Esophagus squamous epithelium (tissue), 5 donors: ENCODE measurements at regions not wholly inside any gene's neighbourhood (a gene's known extent, or its start where the extent isn't known, plus 50 kb on each side); places are given as distances from the start of the nearest gene placed in this dataset.

ENCODE experiments used
- DNase-seq: peaks from one replicate; lab custom pipeline; 2025; lab: John Stamatoyannopoulos, UW
- H3K27ac ChIP-seq, 4 donors: fragments of 200-600 bp; sonication (generic); one replicate each; pipeline ENCODE4 v1.5.1; 2016 to 2019; ENCODE audit warnings: mild to moderate bottlenecking in 1 of 4
- H3K27me3 ChIP-seq, 4 donors: fragments of 200-600 bp; sonication (generic); 1 replicate in 3 of 4; 2 replicates in 1 of 4; pipeline versions ENCODE4 v1.5.1 to v1.6.0; 2017 to 2021; ENCODE audit warnings: antibody characterized with exemption in 1 of 4
- H3K36me3 ChIP-seq, 3 donors: fragments of 200-600 bp; sonication (generic); one replicate each; pipeline ENCODE4 v1.5.1; 2016 to 2019
- H3K4me1 ChIP-seq, 3 donors: fragments of 200-600 bp; sonication (generic); one replicate each; pipeline ENCODE4 v1.5.1; 2017 to 2019
- H3K4me3 ChIP-seq, 4 donors: fragments of 200-600 bp; sonication (generic); 1 replicate in 3 of 4; 2 replicates in 1 of 4; pipeline ENCODE4 v1.5.1; 2016 to 2019; ENCODE audit warnings: mild to moderate bottlenecking in 2 of 4, moderate library complexity in 1 of 4
- H3K9me3 ChIP-seq, 3 donors: fragments of 200-600 bp; sonication (generic); one replicate each; pipeline ENCODE4 v1.5.1; 2016 to 2019
- CTCF ChIP-seq, 6 experiments: fragments of 450-650 bp in 4 of 6; fragments of 200-600 bp in 2 of 6; sonication (generic) in 2 of 6; IDR thresholded peaks; one replicate each; pipeline ENCODE4 v1.5.1; 2016 to 2019; ENCODE audit warnings: antibody characterized with exemption in 6 of 6, mild to moderate bottlenecking in 4 of 6, moderate library complexity in 4 of 6
- POLR2A ChIP-seq, 4 donors: fragments of 450-650 bp; IDR thresholded peaks; one replicate each; pipeline ENCODE4 v1.6.1; 2017; ENCODE audit warnings: antibody characterized with exemption in 4 of 4, mild to moderate bottlenecking in 4 of 4, moderate library complexity in 3 of 4
- WGBS, 2 donors: methylation state at CpG; one replicate each; pipeline ENCODE4 v1.1.5; 2018; 5-methylcytosine and 5-hydroxymethylcytosine counted together
- intact Hi-C: fragments of 100-400 bp; cut with DNase I; formaldehyde crosslinking; loops from one replicate; pipeline ENCODE4 v1.15.0; 2022
- donor health status: DM: yes; HTN: yes; CAD: no.

DNA sequence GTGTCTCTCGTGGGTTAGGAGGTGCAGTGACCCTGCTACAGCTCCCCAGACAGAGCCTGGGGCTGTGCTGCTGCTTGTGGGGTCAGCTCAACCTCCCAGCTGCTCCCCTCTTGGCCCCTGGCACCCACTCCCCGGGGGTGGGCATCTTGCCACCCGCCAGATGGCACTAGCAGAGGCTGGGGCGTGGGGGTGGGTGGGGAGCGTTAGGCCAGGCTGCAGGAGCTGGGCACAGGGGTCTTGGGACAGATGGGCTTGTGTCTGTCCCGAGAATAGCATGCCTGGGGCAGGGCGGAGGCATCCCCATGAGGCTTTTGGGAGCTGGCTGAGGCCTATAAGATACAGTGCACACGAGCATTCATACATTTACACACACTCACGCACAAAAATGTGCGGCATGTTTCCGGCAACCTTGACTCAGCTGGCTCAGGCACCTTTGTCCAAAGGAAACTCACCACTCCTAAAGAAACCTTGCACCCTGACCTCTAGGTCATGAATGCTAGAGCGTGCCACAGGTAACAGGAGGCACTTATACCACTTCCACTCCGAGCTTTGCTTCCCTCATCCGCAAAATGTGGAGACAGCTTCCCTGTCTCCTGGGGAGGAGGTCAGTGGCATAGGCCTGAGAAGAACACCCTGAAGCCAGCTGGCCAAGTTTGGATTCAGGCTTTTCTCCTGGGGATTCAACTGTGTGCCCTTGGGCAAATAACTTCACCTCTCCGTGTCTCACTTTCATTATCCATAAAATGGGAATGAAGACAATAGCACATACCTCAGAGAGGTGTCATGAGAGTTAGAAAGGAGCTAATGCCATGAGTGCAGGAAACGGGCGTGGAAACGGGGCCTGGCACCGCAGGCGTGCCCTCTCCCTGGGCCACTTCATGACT lies 78.9 kb upstream of the LHX1 start:
- no peak for DNase-seq

GRCh38 chr17:36859003-36859300 lies 78.3 kb upstream of the LHX1 start:
- intact Hi-C loops = no loop called here

More for the DNA sequence above, 78.9 kb upstream of the LHX1 start:
- Histone ChIP-seq H3K9me3 (no peaks in the 10 kb centered on the region), H3K27ac (no peak overlapping the region), H3K27me3 (peaks cover 0 to 86% (median 0%) of the 10 kb centered on the region in 4 donors), H3K4me1 (peaks cover 0 to 4% (median 0%) of the 10 kb centered on the region in 3 donors), H3K36me3 (no peaks in the 10 kb centered on the region), H3K4me3 (no peak overlapping the region)
- intact Hi-C loops = no loop called here
- TF ChIP-seq POLR2A (IDR thresholded peaks at IDR 0.05) (no peak), CTCF (IDR thresholded peaks at IDR 0.05) (no peak)
- 66 to 85% methylated on average over 9 to 11 of the region's 20 CpGs for WGBS, 2 donors

DNA sequence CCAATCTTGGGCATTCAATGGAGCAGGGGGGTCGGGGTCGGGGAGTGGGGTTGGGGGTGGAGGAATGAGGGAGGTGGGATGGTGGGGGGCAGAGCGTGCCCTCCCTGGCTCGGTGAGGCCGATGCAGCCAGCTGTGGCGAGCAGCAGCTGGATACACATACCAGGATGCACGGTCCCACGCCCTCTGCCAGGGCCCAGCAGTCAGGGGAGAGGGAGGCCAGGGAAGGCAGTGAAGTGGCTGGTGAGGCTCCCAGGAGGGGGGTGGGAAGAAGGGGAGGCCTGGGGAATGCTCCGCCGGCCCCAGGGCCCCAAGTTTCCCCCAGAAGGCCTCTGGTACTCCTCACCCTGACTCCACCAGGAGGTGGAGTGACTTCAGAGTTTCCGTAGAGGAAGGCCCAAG lies 77.6 kb upstream of the LHX1 start:
- Histone ChIP-seq H3K36me3 (no peaks in the 10 kb centered on the region), H3K4me3 (no peak overlapping the region), H3K9me3 (no peaks in the 10 kb centered on the region), H3K27me3 (peaks cover 0 to 87% (median 0%) of the 10 kb centered on the region in 4 donors), H3K27ac (no peak overlapping the region), H3K4me1 (peaks cover 0 to 4% (median 0%) of the 10 kb centered on the region in 3 donors)
- TF ChIP-seq POLR2A (IDR thresholded peaks at IDR 0.05) (no peak), CTCF (IDR thresholded peaks at IDR 0.05) (no peak)
- intact Hi-C loops = no loop called here
- WGBS, 2 donors = 100% methylated on average over 1 to 2 of the region's 11 CpGs
- DNase-seq = no peak

More at GRCh38 chr17:36859003-36859300, 78.3 kb upstream of the LHX1 start:
- no peak for DNase-seq
- no peaks in the 10 kb centered on the region for H3K9me3 ChIP-seq
- H3K27ac ChIP-seq = no peak overlapping the region
- H3K27me3 ChIP-seq = peaks cover 0 to 87% (median 0%) of the 10 kb centered on the region in 4 donors
- TF ChIP-seq CTCF (IDR thresholded peaks at IDR 0.05) = no peak
- TF ChIP-seq POLR2A (IDR thresholded peaks at IDR 0.05) = no peak
- peaks cover 0 to 4% (median 0%) of the 10 kb centered on the region in 3 donors for H3K4me1 ChIP-seq
- H3K4me3 ChIP-seq = no peak overlapping the region
- no peaks in the 10 kb centered on the region for H3K36me3 ChIP-seq
- 69 to 73% methylated on average over 3 to 10 of the region's 10 CpGs for WGBS, 2 donors

DNA sequence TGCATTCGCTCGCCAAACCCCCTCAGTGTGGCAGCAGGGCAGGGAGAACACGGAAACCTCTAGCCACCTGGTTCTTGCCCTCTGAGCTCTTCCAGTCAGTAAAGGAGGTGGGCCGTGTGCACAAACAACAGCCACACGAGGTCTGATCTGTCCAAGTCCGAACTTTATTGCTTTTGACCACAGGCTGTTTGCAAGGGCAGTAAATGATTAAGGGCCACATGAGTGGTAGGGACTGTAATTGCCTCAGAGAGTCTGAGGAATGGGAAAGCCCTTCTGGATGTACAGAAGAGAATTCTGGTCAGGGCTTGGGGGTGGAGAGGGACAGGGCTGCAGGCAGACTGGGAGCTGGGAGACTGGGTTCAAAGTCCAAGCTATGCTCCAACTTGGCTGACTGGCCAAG lies 75.7 kb upstream of the LHX1 start:
- 100% methylated on average over 1 of the region's 6 CpGs; no CpG with 5 or more reads in 1 of the 2 donors for WGBS, 2 donors
- intact Hi-C loops = no loop called here

More for the DNA sequence above, 75.7 kb upstream of the LHX1 start:
- no peaks in the 10 kb centered on the region for H3K36me3 ChIP-seq
- TF ChIP-seq CTCF (IDR thresholded peaks at IDR 0.05) = no peak
- no peak overlapping the region for H3K27ac ChIP-seq
- DNase-seq = no peak
- no peak overlapping the region for H3K4me3 ChIP-seq
- H3K9me3 ChIP-seq = no peaks in the 10 kb centered on the region
- peaks cover 0 to 88% (median 0%) of the 10 kb centered on the region in 4 donors for H3K27me3 ChIP-seq
- H3K4me1 ChIP-seq = peaks cover 0 to 4% (median 0%) of the 10 kb centered on the region in 3 donors
